Uterus (tissue), 3 donors: ENCODE measurements at regions not wholly inside any gene's neighbourhood (a gene's known extent, or its start where the extent isn't known, plus 50 kb on each side); places are given as distances from the start of the nearest gene placed in this dataset.

Experiments
- DNase-seq, 2 donors: peaks; one replicate each; pipeline ENCODE4 v3.0.0-alpha.2; 2019 to 2020
- H3K27ac ChIP-seq, 2 donors: fragments of 200-600 bp; sonication (generic); 1 replicate in 1 of 2; 2 replicates in 1 of 2; pipeline ENCODE4 v1.5.1; 2016 to 2018
- H3K27me3 ChIP-seq, 2 donors: fragments of 200-600 bp; sonication (generic); one replicate each; pipeline ENCODE4 v1.5.1; 2018 to 2019; ENCODE audit warnings: control low read depth in 1 of 2
- H3K36me3 ChIP-seq, 2 donors: fragments of 200-600 bp; sonication (generic); one replicate each; pipeline ENCODE4 v1.5.1; 2019; ENCODE audit warnings: control low read depth in 1 of 2
- H3K4me1 ChIP-seq, 2 donors: fragments of 200-600 bp; sonication (generic); one replicate each; pipeline ENCODE4 v1.5.1; 2018 to 2019; ENCODE audit warnings: control low read depth in 1 of 2
- H3K4me3 ChIP-seq, 2 donors: fragments of 200-600 bp; sonication (generic); 1 replicate in 1 of 2; 2 replicates in 1 of 2; pipeline ENCODE4 v1.5.1; 2018 to 2019; ENCODE audit warnings: mild to moderate bottlenecking in 1 of 2
- H3K9me3 ChIP-seq, 2 donors: fragments of 200-600 bp; sonication (generic); one replicate each; pipeline ENCODE4 v1.5.1; 2019; ENCODE audit warnings: control low read depth in 1 of 2
- CTCF ChIP-seq, 4 experiments: fragments of 200-600 bp in 2 of 4; fragments of 450-650 bp in 2 of 4; sonication (generic) in 2 of 4; IDR thresholded peaks; one replicate each; pipeline ENCODE4 v1.5.1; 2016 to 2019; ENCODE audit warnings: antibody characterized with exemption in 4 of 4, mild to moderate bottlenecking in 2 of 4, moderate library complexity in 1 of 4
- POLR2A ChIP-seq, 2 donors: fragments of 450-650 bp; IDR thresholded peaks; one replicate each; pipeline ENCODE4 v1.6.1; 2016; ENCODE audit warnings: antibody characterized with exemption in 2 of 2, mild to moderate bottlenecking in 1 of 2, moderate library complexity in 1 of 2
- intact Hi-C: fragments of 100-400 bp; cut with DNase I; formaldehyde crosslinking; loops from one replicate; pipeline ENCODE4 v1.15.1; 2023; ENCODE audit warnings: low total_unique reads
- donor health status: DM: yes; HTN: yes; CAD: no.

- H3K27me3 ChIP-seq: no peaks in the 10 kb centered on the region
- no peaks in the 10 kb centered on the region for H3K9me3 ChIP-seq
- no peak overlapping the region for H3K4me3 ChIP-seq
- DNase-seq: no peak
- no peaks in the 10 kb centered on the region for H3K36me3 ChIP-seq
- intact Hi-C loops: no loop called here
- H3K4me1 ChIP-seq: no peaks in the 10 kb centered on the region
- TF ChIP-seq CTCF (IDR thresholded peaks at IDR 0.05): no peak
- TF ChIP-seq POLR2A (IDR thresholded peaks at IDR 0.05): no peak
- H3K27ac ChIP-seq: no peak overlapping the region
These were observed 292.2 kb downstream of the BCHE start for GRCh38 chr3:165545059-165545458.

GRCh38 chr3:165544432-165544831, 292.8 kb downstream of the BCHE start:
- no peak for DNase-seq
- TF ChIP-seq POLR2A (IDR thresholded peaks at IDR 0.05) (no peak), CTCF (IDR thresholded peaks at IDR 0.05) (no peak)
- Histone ChIP-seq H3K36me3 (no peaks in the 10 kb centered on the region), H3K9me3 (no peaks in the 10 kb centered on the region), H3K27ac (no peak overlapping the region), H3K4me3 (no peak overlapping the region), H3K27me3 (no peaks in the 10 kb centered on the region), H3K4me1 (no peaks in the 10 kb centered on the region)
- intact Hi-C loops: no loop called here

GRCh38 chr3:165538166-165538565, 299.1 kb downstream of the BCHE start:
- no peak overlapping the region for H3K27ac ChIP-seq
- H3K27me3 ChIP-seq: no peaks in the 10 kb centered on the region
- no peak overlapping the region for H3K4me3 ChIP-seq
- no peaks in the 10 kb centered on the region for H3K4me1 ChIP-seq
- intact Hi-C loops: no loop called here
- TF ChIP-seq POLR2A (IDR thresholded peaks at IDR 0.05): no peak
- no peak for TF ChIP-seq CTCF (IDR thresholded peaks at IDR 0.05)
- H3K36me3 ChIP-seq: no peaks in the 10 kb centered on the region
- no peak for DNase-seq
- no peaks in the 10 kb centered on the region for H3K9me3 ChIP-seq

- Histone ChIP-seq H3K9me3 (no peaks in the 10 kb centered on the region), H3K4me1 (no peaks in the 10 kb centered on the region), H3K36me3 (no peaks in the 10 kb centered on the region), H3K27me3 (no peaks in the 10 kb centered on the region), H3K27ac (no peak overlapping the region), H3K4me3 (no peak overlapping the region)
- intact Hi-C loops: no loop called here
- TF ChIP-seq CTCF (IDR thresholded peaks at IDR 0.05): no peak
- no peak for TF ChIP-seq POLR2A (IDR thresholded peaks at IDR 0.05)
- DNase-seq: no peak
These were observed 304.4 kb downstream of the BCHE start for GRCh38 chr3:165532851-165533250.

GRCh38 chr3:165529451-165529850, 307.8 kb downstream of the BCHE start:
- Histone ChIP-seq H3K9me3 (no peaks in the 10 kb centered on the region), H3K27me3 (no peaks in the 10 kb centered on the region), H3K4me1 (no peaks in the 10 kb centered on the region), H3K27ac (no peak overlapping the region), H3K36me3 (no peaks in the 10 kb centered on the region), H3K4me3 (no peak overlapping the region)
- TF ChIP-seq POLR2A (IDR thresholded peaks at IDR 0.05) (no peak), CTCF (IDR thresholded peaks at IDR 0.05) (no peak)
- no peak for DNase-seq
- intact Hi-C loops: no loop called here
